HL-60 (cell line): ENCODE measurements at regions not wholly inside any gene's neighbourhood (a gene's known extent, or its start where the extent isn't known, plus 50 kb on each side); places are given as distances from the start of the nearest gene placed in this dataset.

ENCODE experiments used
- DNase-seq, 2 experiments: peaks; one replicate each; pipeline ENCODE4 v3.0.0-alpha.2; 2010 to 2020; ENCODE audit warnings: low read depth in 1 of 2, low spot score in 1 of 2
- H3K27ac ChIP-seq: fragments of 250-450 bp; sonication (Bioruptor Pico); replicated peaks from 2 replicates; pipeline ENCODE4 v1.5.1; 2020; ENCODE audit warnings: mild to moderate bottlenecking, moderate library complexity
- H3K27me3 ChIP-seq: fragments of 250-450 bp; sonication (Bioruptor Pico); 2 replicates; pipeline ENCODE4 v1.5.1; 2021; ENCODE audit warnings: mild to moderate bottlenecking, moderate library complexity; ENCODE audit not compliant: insufficient read depth, poor library complexity, severe bottlenecking
- H3K4me3 ChIP-seq: replicated peaks from 2 replicates; pipeline ENCODE4 v1.5.1; 2011; ENCODE audit warnings: mild to moderate bottlenecking, control low read depth, low read length; ENCODE audit not compliant: insufficient read depth
- CTCF ChIP-seq: IDR thresholded peaks from one replicate; pipeline ENCODE4 v1.5.1; 2011; ENCODE audit warnings: low read length, control low read depth, inconsistent platforms; ENCODE audit not compliant: insufficient read depth
- GABPA ChIP-seq: IDR thresholded peaks from 2 replicates; pipeline ENCODE4 v1.6.1; 2012; ENCODE audit warnings: low read depth
- POLR2AphosphoS5 ChIP-seq: IDR thresholded peaks from 2 replicates; pipeline ENCODE4 v1.6.1; 2012; ENCODE audit warnings: low read depth
- REST ChIP-seq: IDR thresholded peaks from 2 replicates; pipeline ENCODE4 v1.6.1; 2012; ENCODE audit warnings: low read depth; ENCODE audit not compliant: insufficient replicate concordance
- SPI1 ChIP-seq: IDR thresholded peaks from 2 replicates; pipeline ENCODE4 v1.6.1; 2012; ENCODE audit warnings: low read depth, mild to moderate bottlenecking, borderline replicate concordance

GRCh38 chr6:93474733-93475179, 55.4 kb upstream of the EPHA7 start:
- Histone ChIP-seq H3K27me3 (no peaks in the 10 kb centered on the region), H3K27ac (no peak overlapping the region), H3K4me3 (no peak overlapping the region)
- no peak for TF ChIP-seq GABPA
- no peak for TF ChIP-seq CTCF
- no peak for TF ChIP-seq POLR2AphosphoS5
- no peak for TF ChIP-seq REST
- TF ChIP-seq SPI1, result no peak
- DNase-seq, result no peak

- H3K27me3 ChIP-seq, result no peaks in the 10 kb centered on the region
- no peak overlapping the region for H3K27ac ChIP-seq
- no peak for DNase-seq
- H3K4me3 ChIP-seq, result no peak overlapping the region
- TF ChIP-seq REST (no peak), CTCF (no peak), SPI1 (no peak), GABPA (no peak), POLR2AphosphoS5 (no peak)
These were observed 51.9 kb upstream of the EPHA7 start for GRCh38 chr6:93471281-93471680.
